HG03060 (cell line): ENCODE measurements at regions not wholly inside any gene's neighbourhood (a gene's known extent, or its start where the extent isn't known, plus 50 kb on each side); places are given as distances from the start of the nearest gene placed in this dataset.
"Not testable (repeated sequence)": the region's sequence is repeated elsewhere in the genome, so short reads cannot be mapped to it uniquely, and the experiment has no call there.

Source experiments
- ATAC-seq: cut with Tn5 transposase; IDR thresholded peaks from one replicate; pipeline ENCODE4 v1.9.1; 2021; ENCODE audit warnings: low read depth, moderate number of reproducible peaks; ENCODE audit not compliant: unreplicated experiment

GRCh38 chr13:74557870-74558269, 423.7 kb upstream of the KLF12 start:
- ATAC-seq = no peak

- ATAC-seq = no peak
These were observed 421.6 kb upstream of the KLF12 start for GRCh38 chr13:74555651-74556420.

- ATAC-seq = no peak
These were observed 421.0 kb upstream of the KLF12 start for GRCh38 chr13:74555276-74555625.

- ATAC-seq = no peak
These were observed 420.5 kb upstream of the KLF12 start for GRCh38 chr13:74554569-74555275.

DNA sequence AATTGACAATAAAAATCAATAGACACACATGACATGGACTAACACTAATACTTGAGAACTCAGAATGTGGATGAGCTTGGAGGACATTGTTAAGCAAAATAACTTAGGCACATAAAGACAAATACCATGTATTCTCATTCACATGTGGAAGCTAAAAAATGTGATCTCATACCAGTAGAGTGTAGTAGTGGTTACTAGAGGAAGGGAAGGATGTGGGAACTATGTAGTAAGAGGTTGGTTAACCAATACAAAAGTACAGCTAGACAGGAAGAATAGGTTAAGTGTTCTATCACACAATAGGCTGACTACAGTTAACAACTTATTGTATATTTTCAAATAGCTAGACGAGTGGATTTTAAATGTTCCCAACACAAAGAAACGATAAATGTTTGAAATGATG, 415.8 kb upstream of the KLF12 start:
- ATAC-seq = no peak

- not testable (repeated sequence) for ATAC-seq
These were observed 402.4 kb upstream of the KLF12 start for GRCh38 chr13:74536649-74537048.

DNA sequence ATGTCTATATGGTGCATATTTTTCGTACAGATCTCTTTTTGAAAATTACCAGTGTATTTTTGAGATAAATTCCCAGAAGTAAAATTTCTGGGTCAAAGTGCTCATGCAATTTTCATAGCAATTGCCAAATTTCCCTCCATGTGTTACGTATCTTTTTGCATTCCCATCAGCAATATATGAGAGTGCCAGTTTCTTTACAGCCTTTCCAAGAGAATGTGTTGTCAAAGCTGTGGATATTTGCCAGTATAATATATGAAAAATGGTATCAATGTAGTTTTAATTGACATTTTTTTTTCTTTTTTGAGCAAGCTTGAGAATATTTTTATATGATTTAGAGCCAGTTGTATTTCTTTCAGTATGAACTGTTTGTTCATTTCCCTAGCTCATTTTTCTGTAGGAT, 399.0 kb upstream of the KLF12 start:
- ATAC-seq = no peak

DNA sequence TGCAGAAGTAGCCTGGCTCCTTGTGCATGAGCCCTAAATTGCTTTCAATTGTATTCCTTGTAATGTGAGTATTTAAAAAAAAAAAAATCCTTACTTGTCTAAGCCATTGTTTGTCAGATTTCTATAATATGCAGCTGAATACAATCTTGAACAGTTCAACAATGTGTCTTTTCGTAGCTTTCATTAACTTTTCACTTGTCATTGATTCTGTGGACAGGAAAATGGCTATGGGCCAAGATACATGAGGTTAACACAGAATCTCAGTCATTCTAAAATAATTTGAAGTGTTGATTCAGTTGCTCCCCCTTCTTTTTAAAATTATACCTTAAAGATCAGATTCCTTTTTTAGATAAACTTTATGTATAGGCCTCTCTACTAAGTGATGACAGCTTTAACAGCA, 395.8 kb upstream of the KLF12 start:
- no peak for ATAC-seq

- no peak for ATAC-seq
These were observed 394.7 kb upstream of the KLF12 start for GRCh38 chr13:74528734-74529513.

DNA sequence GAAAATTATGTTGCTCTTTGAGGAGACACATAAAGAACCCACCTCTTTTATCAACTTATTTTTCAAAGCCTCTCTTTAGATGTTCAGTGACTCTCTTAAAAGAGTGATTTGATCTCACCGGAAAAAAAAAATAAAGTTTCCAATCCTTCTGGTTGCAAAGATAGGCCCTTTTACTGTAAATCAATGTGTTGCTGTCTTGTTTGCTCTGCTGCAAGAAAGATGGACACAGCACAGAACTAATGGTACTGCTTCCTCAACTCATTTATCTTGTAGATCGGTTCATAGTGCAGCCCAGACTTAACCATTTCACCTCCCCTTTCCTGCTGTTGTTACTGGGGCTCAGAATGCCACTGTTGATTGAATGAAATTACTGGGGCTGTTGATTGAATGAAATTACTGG, 388.9 kb upstream of the KLF12 start:
- no peak for ATAC-seq

- ATAC-seq = no peak
These were observed 377.3 kb upstream of the KLF12 start for GRCh38 chr13:74511523-74511922.

DNA sequence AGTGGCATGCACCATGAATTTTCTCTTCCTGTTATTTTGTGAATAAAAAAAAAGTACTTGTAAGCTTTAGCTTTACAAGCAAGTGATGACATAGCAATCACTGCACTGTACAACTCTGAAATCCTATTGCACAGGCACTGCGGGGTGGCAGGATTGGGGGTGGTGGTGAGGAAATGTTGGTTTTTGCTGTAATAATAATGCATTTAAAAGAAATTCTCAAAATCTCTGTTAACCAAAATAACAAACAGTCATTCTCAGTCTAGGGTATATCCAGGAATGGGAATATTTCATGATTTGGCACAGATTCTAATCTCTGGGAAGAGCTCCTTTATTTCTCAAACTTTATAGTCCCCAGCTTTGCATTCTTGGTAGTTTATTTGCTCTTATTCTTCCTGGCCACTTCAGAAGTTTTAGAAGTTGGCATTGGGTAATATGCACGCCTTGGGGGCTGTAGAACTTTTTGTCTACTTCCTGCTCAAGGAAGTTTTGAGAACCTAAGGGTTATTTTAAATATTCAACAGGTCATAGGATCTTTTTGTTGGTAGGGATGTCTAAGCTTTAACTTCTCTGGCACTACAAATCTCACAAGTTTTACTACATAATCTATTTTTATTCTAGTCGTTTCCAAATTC, 353.0 kb upstream of the KLF12 start:
- ATAC-seq = no peak

GRCh38 chr13:74485757-74486156, 351.6 kb upstream of the KLF12 start:
- ATAC-seq = no peak

DNA sequence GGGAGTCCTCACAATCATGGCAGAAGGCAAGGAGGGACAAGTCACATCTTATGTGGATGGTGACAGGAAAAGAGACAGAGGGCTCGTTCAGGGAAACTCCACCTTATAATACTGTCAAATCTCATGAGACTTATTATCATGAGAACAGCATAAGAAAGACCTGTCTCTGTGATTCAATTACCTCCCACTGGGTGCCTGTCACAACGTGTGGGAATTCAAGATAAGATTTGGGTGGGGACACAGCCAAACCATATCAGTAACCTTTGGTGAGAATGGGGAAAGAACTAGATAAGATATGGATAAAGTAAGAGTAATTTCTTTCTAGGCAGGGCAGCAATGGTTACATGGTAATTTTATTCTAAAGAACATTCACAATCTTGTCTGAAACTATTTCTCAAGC, 344.9 kb upstream of the KLF12 start:
- no peak for ATAC-seq

DNA sequence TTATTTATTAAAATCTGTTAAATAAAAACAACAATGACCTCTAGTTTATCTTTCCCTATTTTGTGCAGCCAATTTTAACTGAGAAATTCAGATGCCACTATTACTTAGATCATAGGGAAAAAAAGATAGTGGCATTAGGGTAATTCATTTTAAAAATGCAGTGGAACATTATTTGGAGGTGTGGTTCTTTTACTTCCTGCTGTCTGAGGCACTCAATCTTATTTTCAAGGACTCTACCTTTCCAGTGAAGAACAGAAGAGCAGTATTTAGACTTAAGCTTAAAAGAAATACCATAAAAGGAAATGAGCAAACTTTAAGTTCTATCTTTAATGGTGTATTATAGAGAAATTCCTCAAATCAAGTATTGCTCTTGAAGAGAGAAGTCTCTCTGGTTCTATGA, 342.6 kb upstream of the KLF12 start:
- ATAC-seq = no peak

DNA sequence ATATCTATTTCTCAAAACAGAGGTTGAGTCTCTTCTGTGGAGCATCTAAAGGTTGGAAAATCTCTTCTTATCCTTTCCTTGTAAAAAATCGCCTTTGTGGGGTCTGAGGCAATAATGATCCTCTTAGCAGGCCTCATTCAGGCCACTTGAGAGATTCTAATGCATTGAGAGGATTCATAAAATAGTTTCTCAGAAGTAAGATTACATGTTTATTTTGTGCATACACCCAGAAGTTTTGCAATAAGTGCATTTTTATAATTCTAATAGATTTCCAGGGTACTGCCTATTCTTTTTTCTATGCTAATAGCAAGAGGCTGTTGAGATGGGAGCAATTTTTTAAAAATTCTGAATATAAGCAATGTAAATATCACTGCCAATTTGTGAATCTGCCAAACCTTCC, 342.2 kb upstream of the KLF12 start:
- no peak for ATAC-seq

GRCh38 chr13:74466864-74467263, 332.7 kb upstream of the KLF12 start:
- ATAC-seq = no peak

DNA sequence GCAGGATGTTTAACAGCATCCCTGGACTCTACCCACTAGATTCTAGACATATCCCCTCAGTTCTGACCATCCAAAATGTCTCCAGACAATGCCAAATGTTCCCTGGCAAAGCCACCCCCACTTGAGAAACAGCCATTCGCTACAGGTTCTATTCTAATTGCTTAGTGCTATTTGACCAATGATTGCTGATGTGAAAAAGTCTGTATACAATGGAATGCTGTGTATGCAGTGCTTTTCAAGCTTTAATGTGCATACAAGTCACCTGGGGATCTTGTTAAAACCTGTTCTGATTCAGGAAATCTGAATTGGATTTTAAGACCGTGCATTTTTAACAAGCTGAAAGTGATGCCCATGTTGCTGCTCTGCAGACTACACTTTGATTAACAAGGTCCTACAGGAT, 331.8 kb upstream of the KLF12 start:
- no peak for ATAC-seq

DNA sequence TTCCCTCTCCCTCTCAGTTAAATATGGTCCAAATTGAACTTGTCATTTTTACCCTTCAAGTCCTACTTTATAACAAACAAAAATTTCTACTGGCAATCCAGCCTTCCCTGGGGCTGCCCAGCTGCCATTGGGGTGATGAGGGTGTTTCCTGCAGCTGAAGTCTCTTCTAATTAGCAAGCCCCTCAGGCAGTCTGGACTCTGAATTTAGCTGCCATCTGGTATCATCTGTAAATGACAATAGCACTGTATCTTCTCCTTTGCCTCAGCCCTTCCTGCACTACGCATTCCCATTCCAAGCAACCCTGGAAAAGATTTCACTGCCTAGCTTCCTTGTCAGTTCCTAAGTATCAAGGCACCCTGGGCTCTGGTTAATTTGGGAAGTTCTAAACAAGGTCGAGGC, 331.1 kb upstream of the KLF12 start:
- ATAC-seq = no peak

GRCh38 chr13:74464670-74465069, 330.5 kb upstream of the KLF12 start:
- ATAC-seq = no peak

GRCh38 chr13:74461011-74461410, 326.8 kb upstream of the KLF12 start:
- ATAC-seq = no peak
